GM23338 (cell line): ENCODE measurements at regions not wholly inside any gene's neighbourhood (a gene's known extent, or its start where the extent isn't known, plus 50 kb on each side); places are given as distances from the start of the nearest gene placed in this dataset.
A peak's percentile ranks its signal among the peaks of the same experiment; 100 is the strongest.

Source experiments
- CTCF ChIP-seq, 2 experiments: fragments of 200-600 bp in 1 of 2; sonication (generic) in 1 of 2; conservative IDR thresholded peaks; 2 replicates each; pipeline versions ENCODE4 v1.5.1 to v1.6.1; 2016 to 2017; ENCODE audit warnings: antibody characterized with exemption in 2 of 2, low read depth in 2 of 2, mild to moderate bottlenecking in 2 of 2, moderate library complexity in 1 of 2
- REST ChIP-seq: IDR thresholded peaks from one replicate; pipeline ENCODE4 v1.6.1; 2018; ENCODE audit warnings: antibody characterized with exemption; ENCODE audit not compliant: unreplicated experiment

- TF ChIP-seq CTCF (conservative IDR thresholded peaks at IDR 0.05; ENCODE audit: low read depth in 2 of 2) = peak; percentile 59 to 61
- no peak for TF ChIP-seq REST
These were observed 250.5 kb upstream of the GPRIN3 start for GRCh38 chr4:89558147-89558546.
